Mucosa of stomach (tissue), 1 donor: ENCODE measurements at regions not wholly inside any gene's neighbourhood (a gene's known extent, or its start where the extent isn't known, plus 50 kb on each side); places are given as distances from the start of the nearest gene placed in this dataset.

Experiments used
- H3K27me3 ChIP-seq: one replicate; pipeline ENCODE4 v1.7.0; 2013; ENCODE audit warnings: mild to moderate bottlenecking, low read length; ENCODE audit not compliant: control insufficient read depth, insufficient read depth
- H3K36me3 ChIP-seq: one replicate; pipeline ENCODE4 v1.7.0; 2013; ENCODE audit warnings: low read length; ENCODE audit not compliant: control insufficient read depth, insufficient read depth
- H3K4me1 ChIP-seq: one replicate; pipeline ENCODE4 v1.7.0; 2013; ENCODE audit warnings: mild to moderate bottlenecking, low read length; ENCODE audit not compliant: control insufficient read depth, insufficient read depth
- H3K4me3 ChIP-seq: one replicate; pipeline ENCODE4 v1.7.0; 2013; ENCODE audit warnings: low read length
- H3K9ac ChIP-seq: one replicate; pipeline ENCODE4 v1.7.0; 2013; ENCODE audit warnings: mild to moderate bottlenecking, low read length, moderate library complexity
- H3K9me3 ChIP-seq: one replicate; pipeline ENCODE4 v1.7.0; 2013; ENCODE audit warnings: mild to moderate bottlenecking, low read length, moderate library complexity; ENCODE audit not compliant: control insufficient read depth
- donor health status: Pancreatic carcinoma.

DNA sequence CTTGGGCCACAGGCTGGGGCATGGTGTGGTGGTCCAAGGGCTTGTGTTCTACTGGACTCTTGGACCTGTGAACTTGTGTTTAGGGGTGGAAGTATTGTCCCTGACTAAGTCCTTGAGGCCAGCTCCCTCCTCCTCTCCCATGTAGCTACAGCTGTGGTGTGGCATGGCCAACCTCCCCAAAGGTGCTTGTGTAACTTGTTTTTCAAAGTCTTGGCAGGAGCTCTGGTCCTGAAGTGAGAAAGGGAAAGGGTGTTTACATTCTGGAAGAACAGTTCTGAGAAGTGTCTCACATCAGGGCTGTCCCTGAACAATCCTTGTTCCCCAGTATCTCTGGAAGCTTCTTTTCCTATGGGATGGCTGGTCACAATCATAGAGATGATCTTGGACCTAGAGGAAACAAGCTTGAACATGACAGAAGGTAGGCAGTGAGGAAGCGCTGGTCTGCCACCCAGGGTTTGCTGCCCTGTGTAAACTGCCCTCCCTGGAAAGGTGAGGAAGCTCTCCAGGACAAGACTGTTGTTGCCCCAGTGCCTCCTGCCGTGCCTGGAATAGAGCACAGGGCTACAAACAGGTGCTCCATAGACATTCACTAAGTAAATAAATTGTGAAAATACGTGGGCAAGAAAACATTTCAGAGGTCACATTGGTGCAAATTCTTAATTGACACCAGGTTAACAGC is 64.6 kb upstream of the KLF9 start:
- H3K27me3 ChIP-seq, result no peaks in the 10 kb centered on the region
- peak overlapping the region; percentile 73 for H3K9ac ChIP-seq
- H3K9me3 ChIP-seq, result no peaks in the 10 kb centered on the region
- H3K4me3 ChIP-seq, result no peak overlapping the region
- H3K36me3 ChIP-seq, result no peaks in the 10 kb centered on the region
- H3K4me1 ChIP-seq, result peaks cover 63% of the 10 kb centered on the region

DNA sequence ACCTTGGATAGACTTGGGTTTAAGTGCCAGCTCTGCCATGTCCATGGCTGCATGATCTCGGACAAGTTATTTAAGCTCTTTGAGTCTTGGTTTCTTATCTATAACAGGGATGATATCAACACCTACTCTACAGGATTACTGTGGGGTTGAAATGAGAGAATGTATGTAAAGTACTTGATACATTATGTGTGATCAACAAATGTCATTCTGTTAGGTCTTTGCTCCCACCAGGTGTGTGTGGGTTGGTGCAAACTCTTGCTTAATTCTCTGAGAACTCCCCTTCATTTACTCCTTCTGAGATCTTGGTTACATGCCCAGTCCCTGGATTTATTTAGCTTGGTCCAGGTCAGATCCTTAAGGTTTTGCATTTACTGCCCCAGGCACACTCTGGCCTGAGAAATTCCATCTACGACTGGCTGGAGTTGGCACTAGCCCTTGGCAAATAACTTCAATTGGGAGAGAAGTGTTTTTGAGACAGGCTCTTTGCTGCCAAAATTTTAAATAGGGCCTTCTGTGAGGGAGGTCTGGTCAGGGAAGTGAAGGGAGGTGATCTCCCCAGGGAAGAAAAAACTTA is 63.5 kb upstream of the KLF9 start:
- Histone ChIP-seq H3K9ac (no peak overlapping the region), H3K9me3 (no peaks in the 10 kb centered on the region), H3K4me1 (peaks cover 63% of the 10 kb centered on the region), H3K36me3 (no peaks in the 10 kb centered on the region), H3K4me3 (no peak overlapping the region), H3K27me3 (no peaks in the 10 kb centered on the region)

DNA sequence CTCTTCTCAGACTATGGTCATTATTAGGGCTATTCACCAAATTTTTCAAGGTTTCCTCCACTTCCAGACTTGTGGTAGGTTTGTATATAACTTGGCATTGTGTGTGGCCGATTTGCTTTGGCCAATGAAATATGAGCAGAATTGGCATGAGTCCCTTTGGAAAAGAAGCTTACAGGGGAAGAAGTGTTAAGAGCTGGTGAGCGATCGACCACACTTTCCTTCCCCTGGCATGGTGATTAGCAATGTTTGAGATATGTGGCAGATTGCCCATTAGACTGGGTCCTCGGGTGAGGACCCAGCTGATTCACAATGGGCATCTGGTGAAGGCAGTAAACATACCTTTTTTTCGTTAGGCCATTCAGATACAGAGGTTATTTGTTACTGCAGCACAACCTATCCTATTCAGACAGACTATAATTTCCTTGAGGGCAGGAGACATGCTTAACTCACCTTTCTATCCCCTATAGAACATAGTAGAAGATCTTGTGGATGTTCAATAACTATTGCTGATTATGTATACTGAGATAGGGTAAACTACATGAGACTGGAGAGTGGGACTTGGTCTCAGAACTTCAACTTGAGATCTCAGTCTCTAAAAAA is 62.8 kb upstream of the KLF9 start:
- no peaks in the 10 kb centered on the region for H3K36me3 ChIP-seq
- peaks cover 71% of the 10 kb centered on the region for H3K4me1 ChIP-seq
- H3K27me3 ChIP-seq, result no peaks in the 10 kb centered on the region
- H3K4me3 ChIP-seq, result no peak overlapping the region
- H3K9me3 ChIP-seq, result no peaks in the 10 kb centered on the region
- H3K9ac ChIP-seq, result no peak overlapping the region

DNA sequence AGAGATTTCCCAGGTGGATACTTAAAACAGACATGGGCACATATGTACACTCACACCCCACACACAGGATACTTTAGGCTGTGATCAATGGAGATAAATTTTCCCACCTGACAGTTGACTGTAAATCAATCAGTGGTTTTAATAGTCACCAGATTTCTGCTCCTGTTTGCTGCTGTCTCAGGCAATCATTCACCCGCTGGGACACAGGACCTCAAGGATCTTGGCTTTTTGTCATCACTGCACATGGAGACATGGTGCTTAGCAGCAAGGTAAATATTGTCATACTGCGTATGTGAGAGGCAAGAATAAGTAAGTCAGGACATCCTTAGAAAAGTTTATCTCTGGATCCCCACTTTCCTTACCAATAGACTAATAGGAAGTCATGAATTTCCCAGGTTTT is 60.8 kb upstream of the KLF9 start:
- Histone ChIP-seq H3K9me3 (no peaks in the 10 kb centered on the region), H3K4me3 (no peak overlapping the region), H3K9ac (no peak overlapping the region), H3K36me3 (no peaks in the 10 kb centered on the region), H3K4me1 (peaks cover 76% of the 10 kb centered on the region), H3K27me3 (no peaks in the 10 kb centered on the region)

DNA sequence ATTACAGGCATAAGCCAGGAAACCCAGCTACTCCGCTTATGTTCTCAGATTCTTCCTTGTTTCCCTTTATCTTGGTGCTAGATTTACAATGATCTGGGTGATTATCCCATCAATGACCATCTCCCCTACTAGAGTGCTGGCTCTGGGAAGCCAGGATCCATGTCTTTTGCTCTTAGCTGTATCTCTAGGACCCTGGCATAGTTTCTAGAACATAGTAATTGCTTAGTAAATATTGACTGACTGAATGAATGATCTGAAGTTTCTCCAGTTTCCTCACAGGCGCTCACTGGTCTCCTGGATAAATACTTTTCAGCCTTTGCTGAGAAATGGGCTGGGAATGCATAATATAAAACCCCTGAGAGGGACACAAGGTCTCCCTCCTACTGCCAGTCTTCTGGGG is 60.0 kb upstream of the KLF9 start:
- Histone ChIP-seq H3K4me1 (peaks cover 75% of the 10 kb centered on the region), H3K9ac (no peak overlapping the region)

DNA sequence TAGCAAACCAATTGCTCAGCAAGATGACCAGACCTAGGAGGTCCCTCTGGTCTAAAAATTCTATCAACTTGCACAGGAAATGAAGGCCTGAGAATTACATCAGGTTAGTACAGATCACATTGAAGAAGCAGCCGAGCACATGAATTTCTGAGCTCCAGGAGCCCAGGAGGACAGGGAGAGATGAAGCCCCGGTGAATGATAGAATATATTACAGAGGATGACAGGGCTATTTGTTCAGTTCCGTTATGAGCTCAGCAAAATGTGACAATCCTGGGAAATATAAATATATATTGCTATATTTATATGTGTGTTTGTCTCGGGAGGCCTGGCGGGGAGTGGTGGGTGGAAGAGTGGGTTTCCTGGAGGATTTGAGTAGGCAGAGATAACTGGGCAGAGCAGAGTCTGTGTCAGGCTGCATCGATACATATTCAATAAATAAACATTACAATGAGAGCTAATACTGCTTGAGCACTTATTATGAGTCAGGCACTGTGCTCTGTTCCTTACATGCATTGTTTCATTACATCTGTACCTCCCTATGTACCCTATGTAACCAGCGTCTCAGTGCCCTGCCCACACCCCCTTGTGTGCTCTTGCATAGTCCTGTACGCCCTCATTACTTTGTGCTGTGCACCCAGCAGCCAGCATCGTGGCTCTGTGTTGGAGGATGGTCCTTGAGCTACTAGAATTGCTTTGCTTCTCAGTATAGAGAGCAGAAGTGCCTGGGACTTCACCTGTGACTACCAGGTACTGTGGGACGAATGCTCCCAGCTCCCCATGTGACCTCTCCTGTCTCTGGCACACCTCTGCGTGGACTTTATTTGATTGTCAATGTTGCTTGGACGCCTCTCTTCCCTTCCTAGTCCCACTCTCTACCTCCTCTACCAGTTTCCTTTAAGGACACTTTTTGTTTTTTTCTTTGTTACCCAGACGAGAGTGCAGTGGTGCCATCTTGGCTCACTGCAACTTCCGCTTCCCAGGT is 58.1 kb upstream of the KLF9 start:
- no peaks in the 10 kb centered on the region for H3K27me3 ChIP-seq
- H3K4me3 ChIP-seq, result no peak overlapping the region
- peaks cover 71% of the 10 kb centered on the region for H3K4me1 ChIP-seq
- H3K9me3 ChIP-seq, result no peaks in the 10 kb centered on the region
- no peak overlapping the region for H3K9ac ChIP-seq
- H3K36me3 ChIP-seq, result no peaks in the 10 kb centered on the region

More for the DNA sequence above, 60.0 kb upstream of the KLF9 start:
- H3K4me3 ChIP-seq, result no peak overlapping the region
- H3K9me3 ChIP-seq, result no peaks in the 10 kb centered on the region
- H3K36me3 ChIP-seq, result no peaks in the 10 kb centered on the region
- no peaks in the 10 kb centered on the region for H3K27me3 ChIP-seq

DNA sequence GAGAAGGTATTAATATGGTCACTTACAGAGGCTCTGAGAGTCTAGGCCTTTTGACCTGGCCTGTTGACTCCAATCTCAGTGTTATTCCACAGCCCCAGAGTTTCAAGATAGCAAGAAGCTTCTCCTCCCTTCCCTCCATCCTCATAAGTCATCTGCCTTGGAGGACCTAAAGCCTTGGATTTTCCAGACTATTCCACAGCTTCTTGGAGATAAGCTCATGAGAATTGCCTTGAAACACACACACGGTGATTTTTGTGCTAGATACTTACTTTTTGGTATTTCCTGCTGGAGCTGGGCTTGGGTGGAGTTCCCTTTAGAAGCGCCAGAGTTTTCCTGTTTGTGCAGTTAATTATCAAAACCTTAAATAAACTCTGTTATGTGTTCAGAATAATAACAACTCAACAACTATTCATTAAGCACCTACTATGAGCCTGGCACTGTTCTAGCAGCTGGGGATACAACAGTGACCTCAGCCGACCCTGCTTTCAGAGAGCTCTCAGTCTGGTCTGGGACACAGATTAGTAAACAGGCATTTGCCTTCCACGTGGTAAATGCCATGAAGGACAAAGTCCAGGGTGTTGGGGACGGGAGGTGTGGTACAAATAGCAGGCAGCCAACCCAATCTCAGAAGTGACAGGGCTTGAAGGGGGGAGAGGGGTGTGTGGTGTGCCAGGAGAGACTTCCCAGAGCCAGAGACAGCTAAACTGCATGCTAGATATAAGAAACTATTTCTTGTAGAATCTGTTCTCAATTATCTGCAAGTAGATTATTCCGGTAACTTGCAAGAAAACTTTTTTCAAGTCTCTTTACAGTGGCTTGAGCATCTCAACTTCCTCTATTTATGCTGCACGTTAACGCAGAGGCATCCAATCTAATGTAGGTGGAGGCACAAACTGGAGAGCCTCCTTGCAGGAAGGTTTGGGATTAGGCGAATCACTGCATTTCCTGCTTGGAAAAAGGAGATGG is 55.9 kb upstream of the KLF9 start:
- Histone ChIP-seq H3K9ac (peak overlapping the region; percentile 25), H3K36me3 (no peaks in the 10 kb centered on the region), H3K4me1 (peaks cover 73% of the 10 kb centered on the region), H3K27me3 (no peaks in the 10 kb centered on the region), H3K9me3 (no peaks in the 10 kb centered on the region), H3K4me3 (no peak overlapping the region)

DNA sequence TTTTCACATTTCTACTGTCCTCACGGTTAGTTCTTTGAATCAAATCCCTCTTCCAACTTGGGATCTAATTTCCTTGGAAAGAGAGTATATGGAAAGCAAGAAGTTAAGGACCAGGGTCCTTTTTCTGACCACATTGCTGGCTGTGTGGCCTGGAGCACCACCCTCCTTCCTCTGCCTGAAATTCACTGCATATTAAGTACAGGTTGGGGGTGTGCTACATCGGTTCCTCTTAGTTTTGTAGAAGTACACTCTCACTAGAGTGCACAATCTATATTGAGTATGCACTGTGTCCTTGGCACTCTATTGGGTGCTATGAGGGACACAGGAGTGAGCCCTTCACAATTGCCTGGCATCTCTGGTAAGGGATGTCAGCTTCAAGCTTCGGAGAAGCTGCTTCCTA is 53.8 kb upstream of the KLF9 start:
- no peaks in the 10 kb centered on the region for H3K27me3 ChIP-seq
- peaks cover 56% of the 10 kb centered on the region for H3K4me1 ChIP-seq
- no peak overlapping the region for H3K4me3 ChIP-seq
- no peak overlapping the region for H3K9ac ChIP-seq
- H3K36me3 ChIP-seq, result no peaks in the 10 kb centered on the region
- no peaks in the 10 kb centered on the region for H3K9me3 ChIP-seq

DNA sequence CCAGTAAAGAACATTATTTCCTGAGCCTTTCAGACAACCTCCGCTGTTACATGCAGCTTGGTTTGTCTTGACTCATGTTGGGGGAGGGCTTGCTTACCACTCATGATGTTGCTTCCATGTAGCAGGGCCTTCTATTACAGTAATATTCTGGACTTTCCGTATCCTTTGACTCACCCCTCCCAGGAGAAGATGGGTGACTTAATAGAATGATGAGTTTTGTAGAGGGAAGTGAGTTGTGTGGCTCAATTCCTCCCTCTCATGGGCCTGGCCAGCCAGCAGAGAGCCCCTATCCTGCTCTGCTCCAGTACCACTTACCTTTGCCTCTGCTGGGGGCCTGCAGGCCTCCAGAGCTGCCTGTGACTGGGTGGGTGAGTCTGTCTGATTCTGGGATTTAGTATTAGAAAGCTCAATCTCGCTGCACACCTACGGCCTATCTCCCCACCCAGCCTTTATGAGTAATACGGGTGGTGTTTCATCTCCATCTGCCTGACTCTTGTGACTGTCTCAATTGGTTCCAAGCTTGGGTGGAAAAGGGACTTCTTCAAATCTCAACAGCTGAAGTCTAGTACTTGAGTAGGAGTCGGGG is 52.6 kb upstream of the KLF9 start:
- Histone ChIP-seq H3K4me1 (peaks cover 44% of the 10 kb centered on the region), H3K9ac (no peak overlapping the region), H3K36me3 (no peaks in the 10 kb centered on the region), H3K27me3 (no peaks in the 10 kb centered on the region), H3K4me3 (no peak overlapping the region), H3K9me3 (no peaks in the 10 kb centered on the region)

DNA sequence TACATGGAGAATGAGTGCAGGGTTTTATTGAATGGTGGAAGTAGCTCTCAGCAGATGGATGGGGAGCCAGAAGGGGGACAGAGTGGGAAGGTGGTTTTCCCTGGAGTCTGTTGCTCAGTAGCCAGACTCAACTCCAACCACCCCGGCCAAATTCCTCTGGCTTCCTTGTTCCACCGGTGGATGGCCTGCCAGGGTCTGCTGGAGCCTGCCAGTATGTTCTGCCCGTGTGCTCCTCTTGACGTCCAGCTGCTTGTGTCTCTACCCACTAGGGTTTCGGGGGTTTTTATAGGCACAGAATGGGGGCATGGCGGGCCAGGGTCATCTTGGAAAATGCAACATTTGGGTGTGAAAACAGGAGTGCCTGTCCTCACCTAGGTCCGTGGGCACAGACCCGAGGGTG is 51.4 kb upstream of the KLF9 start:
- Histone ChIP-seq H3K4me3 (no peak overlapping the region), H3K9me3 (no peaks in the 10 kb centered on the region), H3K27me3 (no peaks in the 10 kb centered on the region), H3K4me1 (peaks cover 33% of the 10 kb centered on the region), H3K36me3 (no peaks in the 10 kb centered on the region), H3K9ac (no peak overlapping the region)

DNA sequence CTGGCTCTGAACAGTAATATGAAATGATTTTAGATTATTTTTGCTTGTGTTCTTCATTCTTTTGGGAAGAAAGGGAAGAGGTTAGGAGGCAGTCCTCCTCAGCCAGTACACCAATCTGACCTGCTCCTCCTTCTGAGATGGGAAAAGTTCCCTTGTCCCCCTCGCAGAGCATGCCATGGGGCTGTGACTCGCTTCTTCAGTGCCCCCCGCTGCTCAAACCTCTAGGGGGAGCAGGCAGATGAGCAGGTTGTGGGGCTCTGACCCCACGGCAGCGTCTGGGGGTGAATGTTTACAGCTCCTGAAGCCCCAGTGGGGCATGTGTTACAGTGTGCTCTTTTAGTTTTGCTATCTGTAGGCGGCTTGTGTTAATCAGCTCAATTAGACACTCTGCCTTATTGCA is 50.9 kb upstream of the KLF9 start:
- no peaks in the 10 kb centered on the region for H3K27me3 ChIP-seq
- H3K9me3 ChIP-seq, result no peaks in the 10 kb centered on the region
- H3K36me3 ChIP-seq, result no peaks in the 10 kb centered on the region
- H3K9ac ChIP-seq, result no peak overlapping the region
- peaks cover 28% of the 10 kb centered on the region for H3K4me1 ChIP-seq
- no peak overlapping the region for H3K4me3 ChIP-seq
